IMR-90 (cell line): ENCODE measurements at regions not wholly inside any gene's neighbourhood (a gene's known extent, or its start where the extent isn't known, plus 50 kb on each side); places are given as distances from the start of the nearest gene placed in this dataset.

Source experiments
- ATAC-seq: fragments of 200-7000 bp; cut with Tn5 transposase; 2 replicates; pipeline ENCODE4 v1.9.1; 2020; ENCODE audit warnings: low read depth, mild to moderate bottlenecking, moderate library complexity
- BruUV-seq: library from RNA; stranded (reverse); fragments of 400-500 nt; replicated peaks from 2 replicates; lab custom pipeline; 2021; lab: Mats Ljungman, UMichigan
- CTCF ChIA-PET: fragments of 300-600 bp; formaldehyde crosslinking; extraction: SDS; loops from one replicate; lab custom pipeline; 2021; ENCODE audit warnings: antibody characterized with exemption; lab: Yijun Ruan, JAX
- POLR2A ChIA-PET: fragments of 300-600 bp; sonication (Branson Sonifier 250); formaldehyde crosslinking; loops from one replicate; lab custom pipeline; 2022; ENCODE audit warnings: antibody characterized with exemption; ENCODE audit not compliant: unreplicated experiment; lab: Charles Lee
- DNase-seq: peaks from one replicate; pipeline ENCODE4 v3.0.0; 2013
- H2AFZ ChIP-seq: replicated peaks from 2 replicates; pipeline ENCODE3; 2013; ENCODE audit warnings: low read length, mild to moderate bottlenecking; ENCODE audit not compliant: poor library complexity
- H2AK5ac ChIP-seq: 2 replicates; pipeline ENCODE4 v1.6.1; 2013; ENCODE audit warnings: low read depth, low read length, inconsistent platforms
- H2AK9ac ChIP-seq: replicated peaks from 2 replicates; pipeline ENCODE3; 2013; ENCODE audit warnings: mild to moderate bottlenecking, low read depth, low read length, moderate library complexity; ENCODE audit not compliant: poor library complexity
- H2BK120ac ChIP-seq: 2 replicates; pipeline ENCODE4 v1.6.1; 2013; ENCODE audit warnings: low read depth, low read length, inconsistent platforms
- H2BK15ac ChIP-seq: 3 replicates; pipeline ENCODE4 v1.6.1; 2013; ENCODE audit warnings: low read depth, low read length, inconsistent platforms
- H2BK20ac ChIP-seq: 2 replicates; pipeline ENCODE4 v1.6.1; 2013; ENCODE audit warnings: low read depth, mild to moderate bottlenecking, inconsistent platforms, low read length, moderate library complexity
- H2BK5ac ChIP-seq: 2 replicates; pipeline ENCODE4 v1.6.1; 2013; ENCODE audit warnings: mild to moderate bottlenecking, low read depth, low read length, inconsistent platforms; ENCODE audit not compliant: poor library complexity, severe bottlenecking
- H3K14ac ChIP-seq: replicated peaks from 2 replicates; pipeline ENCODE4 v1.6.1; 2013; ENCODE audit warnings: low read depth, low read length, inconsistent platforms
- H3K18ac ChIP-seq: 2 replicates; pipeline ENCODE4 v1.6.1; 2013; ENCODE audit warnings: low read depth, low read length, control low read depth
- H3K23ac ChIP-seq: 2 replicates; pipeline ENCODE4 v1.6.1; 2013; ENCODE audit warnings: low read depth, low read length, inconsistent platforms
- H3K27ac ChIP-seq: 2 replicates; pipeline ENCODE4 v1.5.1; 2013; ENCODE audit warnings: mild to moderate bottlenecking, control low read depth, low read length; ENCODE audit not compliant: insufficient read depth
- H3K27me3 ChIP-seq: 2 replicates; pipeline ENCODE4 v1.6.1; 2013; ENCODE audit warnings: low read length; ENCODE audit not compliant: control insufficient read depth, insufficient read depth
- H3K36me3 ChIP-seq: 2 replicates; pipeline ENCODE4 v1.6.1; 2013; ENCODE audit warnings: low read length, mixed read lengths; ENCODE audit not compliant: control insufficient read depth, insufficient read depth
- H3K4ac ChIP-seq: 2 replicates; pipeline ENCODE4 v1.6.1; 2013; ENCODE audit warnings: low read depth, low read length, inconsistent platforms
- H3K4me1 ChIP-seq: 2 replicates; pipeline ENCODE4 v1.6.1; 2013; ENCODE audit warnings: low read length, mixed read lengths; ENCODE audit not compliant: control insufficient read depth, insufficient read depth
- H3K4me2 ChIP-seq: 2 replicates; pipeline ENCODE4 v1.6.1; 2013; ENCODE audit warnings: low read depth, mild to moderate bottlenecking, control low read depth, low read length, moderate library complexity
- H3K4me3 ChIP-seq: 2 replicates; pipeline ENCODE4 v1.5.1; 2013; ENCODE audit warnings: low read depth, mild to moderate bottlenecking, control low read depth, low read length, moderate library complexity; ENCODE audit not compliant: insufficient read depth
- H3K56ac ChIP-seq: 2 replicates; pipeline ENCODE4 v1.6.1; 2013; ENCODE audit warnings: low read length, inconsistent platforms; ENCODE audit not compliant: insufficient read depth; ENCODE audit errors: extremely low read depth
- H3K79me1 ChIP-seq, 2 experiments: 2 replicates each; pipeline ENCODE4 v1.6.1; 2013; ENCODE audit warnings: low read length in 2 of 2, inconsistent platforms in 1 of 2, low read depth in 1 of 2
- H3K9ac ChIP-seq: 2 replicates; pipeline ENCODE4 v1.6.1; 2013; ENCODE audit warnings: low read depth, low read length, control low read depth
- H3K9me1 ChIP-seq: 2 replicates; pipeline ENCODE4 v1.6.1; 2013; ENCODE audit warnings: low read length, inconsistent platforms; ENCODE audit not compliant: insufficient read depth
- H3K9me3 ChIP-seq: 2 replicates; pipeline ENCODE4 v1.6.1; 2013; ENCODE audit warnings: low read length; ENCODE audit not compliant: control insufficient read depth, insufficient read depth
- H4K20me1 ChIP-seq: 2 replicates; pipeline ENCODE4 v1.6.1; 2013; ENCODE audit warnings: low read length, inconsistent platforms; ENCODE audit not compliant: insufficient read depth
- H4K5ac ChIP-seq: 2 replicates; pipeline ENCODE4 v1.6.1; 2013; ENCODE audit warnings: mild to moderate bottlenecking, low read depth, low read length, control low read depth
- H4K8ac ChIP-seq, 2 experiments: 2 replicates each; pipeline ENCODE4 v1.6.1; 2013; ENCODE audit warnings: low read depth in 2 of 2, low read length in 2 of 2, control low read depth in 1 of 2, inconsistent platforms in 1 of 2
- H4K91ac ChIP-seq: 2 replicates; pipeline ENCODE4 v1.6.1; 2013; ENCODE audit warnings: low read depth, low read length, inconsistent platforms; ENCODE audit not compliant: insufficient read depth
- CHD1 ChIP-seq: IDR thresholded peaks from 2 replicates; pipeline ENCODE4 v1.6.1; 2012; ENCODE audit warnings: low read depth, low read length, improper control_type of control experiment
- FOS ChIP-seq: fragments of 150-350 bp; IDR thresholded peaks from 2 replicates; pipeline ENCODE4 v1.6.1; 2016; ENCODE audit warnings: low read depth, low read length
- MAFK ChIP-seq: IDR thresholded peaks from 2 replicates; pipeline ENCODE4 v1.6.1; 2012; ENCODE audit warnings: low read depth, low read length, improper control_type of control experiment
- MXI1 ChIP-seq: IDR thresholded peaks from 2 replicates; pipeline ENCODE4 v1.6.1; 2012; ENCODE audit warnings: low read depth, mild to moderate bottlenecking, low read length, moderate library complexity, borderline replicate concordance
- NFE2L2 ChIP-seq: fragments of 150-350 bp; IDR thresholded peaks from 2 replicates; pipeline ENCODE4 v1.6.1; 2016; ENCODE audit warnings: low read depth, mild to moderate bottlenecking, low read length
- POLR2A ChIP-seq: IDR thresholded peaks from 2 replicates; pipeline ENCODE4 v1.6.1; 2012; ENCODE audit warnings: mild to moderate bottlenecking, low read depth, low read length
- RAD21 ChIP-seq: IDR thresholded peaks from 2 replicates; pipeline ENCODE4 v1.6.1; 2012; ENCODE audit warnings: low read length, improper control_type of control experiment
- USF2 ChIP-seq: fragments of 150-350 bp; IDR thresholded peaks from 2 replicates; pipeline ENCODE4 v1.6.1; 2017; ENCODE audit warnings: mild to moderate bottlenecking, antibody characterized with exemption, low read length, low read depth
- WGBS, 2 experiments: methylation state at CpG; one replicate each; pipeline versions ENCODE4 v1.1.5 to v1.1.7; 2013; ENCODE audit warnings: missing lambda C conversion rate in 2 of 2; ENCODE audit not compliant: insufficient read length in 1 of 2; ENCODE audit errors: extremely low coverage in 2 of 2; 5-methylcytosine and 5-hydroxymethylcytosine counted together
- dilution Hi-C: fragments of 300-500 bp; cut with HindIII; formaldehyde crosslinking; loops from one replicate; pipeline ENCODE4 v1.14.3; 2018; ENCODE audit warnings: low sequenced_read_pairs; ENCODE audit not compliant: unreplicated experiment
- in situ Hi-C: fragments of 300-500 bp; cut with MboI; formaldehyde crosslinking; loops from 3 replicates; pipeline ENCODE4 v1.14.3; 2019; ENCODE audit warnings: low sequenced_read_pairs, inconsistent platforms, mixed read lengths
- intact Hi-C: fragments of 100-400 bp; cut with micrococcal nuclease; formaldehyde crosslinking; loops from 2 replicates; pipeline ENCODE4 v1.10.0; 2022

- Histone ChIP-seq H3K27ac (no peak overlapping the region), H4K20me1 (no peaks in the 10 kb centered on the region), H2BK5ac (no peak overlapping the region), H3K9me1 (no peaks in the 10 kb centered on the region), H2AK5ac (no peak overlapping the region), H3K4ac (no peak overlapping the region), H2BK120ac (no peak overlapping the region), H3K4me3 (no peak overlapping the region), H2BK15ac (no peak overlapping the region), H3K79me1 (no peaks in the 10 kb centered on the region), H4K91ac (no peak overlapping the region), H4K5ac (no peak overlapping the region), H4K8ac (no peak overlapping the region), H3K36me3 (no peaks in the 10 kb centered on the region), H3K18ac (no peak overlapping the region), H3K4me2 (no peak overlapping the region), H3K23ac (no peak overlapping the region), H3K14ac (no peak overlapping the region), H3K9me3 (no peaks in the 10 kb centered on the region), H2AK9ac (no peak overlapping the region), H3K9ac (no peak overlapping the region), H2BK20ac (no peak overlapping the region), H3K27me3 (0 out of 2 replicates have a peak, but pooled peaks cover 2% of the 10 kb centered on the region), H3K56ac (no peak overlapping the region), H2AFZ (no peak overlapping the region), H3K4me1 (no peaks in the 10 kb centered on the region)
- intact Hi-C loops (no loop called here), dilution Hi-C loops (no loop called here), in situ Hi-C loops (no loop called here)
- ChIA-PET POLR2A (no interaction called here), CTCF (interaction anchor here (2.1 kb wide), 1 partner anchor 11 kb away, joined by 8 read pairs; no protein-coding TSS in a partner anchor)
- 100% methylated on average over 1 of the region's 3 CpGs; no CpG with 5 or more reads in 1 of the 2 experiments for WGBS, 2 experiments
- TF ChIP-seq CHD1 (no peak), MXI1 (no peak), FOS (no peak), RAD21 (no peak), MAFK (no peak), NFE2L2 (no peak), USF2 (no peak), POLR2A (no peak)
- BruUV-seq = no TSS peak
- no peak for ATAC-seq
- DNase-seq = no peak
Measured at GRCh38 chr20:12023194-12023795, 105.6 kb downstream of the BTBD3 start.
